NCI-H1048 (cell line): ENCODE measurements at regions not wholly inside any gene's neighbourhood (a gene's known extent, or its start where the extent isn't known, plus 50 kb on each side); places are given as distances from the start of the nearest gene placed in this dataset.
"Not testable (repeated sequence)": the region's sequence is repeated elsewhere in the genome, so short reads cannot be mapped to it uniquely, and the experiment has no call there.

Source experiments
- DNase-seq: peaks from one replicate; lab custom pipeline; 2025; lab: John Stamatoyannopoulos, UW

DNA sequence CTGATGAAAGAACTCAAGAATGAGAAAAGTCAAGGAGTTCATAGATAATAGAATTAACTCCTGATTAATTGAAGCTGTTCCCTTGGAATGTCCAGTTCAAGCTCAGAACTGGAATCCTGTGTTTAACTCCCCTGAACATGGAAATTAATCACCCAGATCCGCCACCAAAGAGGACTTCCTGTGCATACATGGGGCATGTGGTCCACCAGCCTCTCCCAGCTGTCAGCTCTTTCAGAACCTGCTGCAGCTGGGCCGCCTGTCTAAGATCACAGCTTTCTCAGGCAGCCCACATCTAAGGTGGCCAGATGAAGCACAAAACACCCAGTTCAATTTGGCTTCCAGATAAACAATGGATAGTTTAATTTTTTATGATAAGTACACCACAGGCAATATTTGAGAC, 203.7 kb upstream of the COX10 start:
- DNase-seq: no peak

DNA sequence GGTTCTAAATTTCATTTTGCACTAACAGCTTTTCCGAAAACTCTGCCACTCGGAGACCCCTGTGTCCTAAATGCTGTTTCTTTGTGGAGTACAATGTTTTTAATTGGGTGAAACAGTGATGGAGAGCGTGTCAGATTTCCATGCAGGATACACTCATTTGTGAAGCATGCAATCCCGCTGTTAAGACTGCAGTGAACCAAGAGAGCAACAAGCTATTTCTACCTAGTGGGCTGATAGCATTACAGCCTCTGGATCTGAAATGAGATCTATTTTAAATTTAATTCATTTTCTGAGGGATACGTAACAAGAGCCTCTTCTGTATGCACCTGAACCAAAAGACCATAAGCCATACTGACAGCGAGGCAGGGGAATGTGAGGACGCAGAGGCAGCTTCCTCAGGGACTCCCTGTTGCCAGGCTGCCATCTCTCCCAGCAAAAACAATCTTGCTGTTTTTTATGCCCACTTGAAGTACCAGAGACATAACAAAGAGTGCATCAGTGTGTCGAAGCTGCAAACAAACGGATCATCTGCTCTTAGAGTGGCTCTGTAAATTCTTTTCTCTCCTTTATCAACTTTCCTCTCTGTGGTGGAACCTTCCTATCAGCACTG, 199.9 kb upstream of the COX10 start:
- DNase-seq: no peak

DNA sequence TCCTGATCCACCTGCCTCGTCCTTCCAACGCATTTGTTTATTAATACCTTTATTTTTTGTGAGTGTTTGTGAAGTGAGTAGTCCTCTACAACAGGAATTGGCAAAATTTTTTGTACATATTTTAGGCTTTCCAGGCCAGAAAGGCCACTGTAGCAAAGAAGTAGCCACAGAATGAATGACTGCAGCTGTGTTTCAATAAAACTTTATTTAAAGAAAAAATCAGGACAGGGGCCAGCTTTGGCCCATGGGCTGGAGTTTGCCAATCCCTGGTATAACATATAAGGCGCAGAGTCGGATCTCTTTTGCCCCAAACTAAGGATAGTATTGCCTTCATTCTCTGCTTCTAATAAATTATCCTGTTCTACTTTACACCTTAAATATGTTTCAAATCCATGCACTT, 198.0 kb upstream of the COX10 start:
- DNase-seq: no peak

DNA sequence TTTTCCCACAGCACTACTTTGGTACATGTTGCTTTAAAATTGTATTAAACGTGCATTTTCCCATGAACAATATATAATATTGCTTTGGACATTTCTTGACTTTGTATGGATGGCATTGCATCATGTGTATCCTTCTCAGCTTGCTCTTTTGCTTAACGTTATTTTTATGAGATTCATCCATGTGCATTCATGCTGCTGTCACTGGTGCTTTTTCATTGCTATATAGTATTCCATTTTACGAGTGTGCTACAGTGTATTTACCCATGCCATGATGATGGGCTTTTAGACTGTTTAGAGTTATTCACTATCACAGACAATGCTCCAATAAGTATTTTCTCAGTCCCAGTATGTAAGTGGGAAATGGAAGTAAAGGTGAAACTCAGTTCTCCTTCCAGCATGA, 195.2 kb upstream of the COX10 start:
- no peak for DNase-seq

DNA sequence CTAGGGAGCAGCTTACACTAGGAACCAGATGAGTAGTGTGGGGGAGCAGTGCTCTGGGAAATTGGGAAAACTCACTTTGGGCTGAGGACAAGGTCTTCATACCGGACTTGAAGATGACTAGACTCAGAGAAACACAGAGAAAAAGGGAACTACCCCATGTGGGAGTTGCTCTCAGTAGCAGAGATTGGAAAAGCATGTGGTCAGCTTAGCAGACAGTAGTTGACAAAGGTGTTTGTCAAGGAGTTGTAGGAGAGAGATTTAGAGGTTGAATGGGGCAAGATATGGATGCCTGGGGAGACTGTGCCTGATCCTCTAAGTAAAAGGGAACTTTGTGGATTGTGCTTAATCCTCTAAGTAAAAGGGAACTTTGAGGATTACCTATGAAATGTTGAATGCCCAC, 194.5 kb upstream of the COX10 start:
- no peak for DNase-seq

DNA sequence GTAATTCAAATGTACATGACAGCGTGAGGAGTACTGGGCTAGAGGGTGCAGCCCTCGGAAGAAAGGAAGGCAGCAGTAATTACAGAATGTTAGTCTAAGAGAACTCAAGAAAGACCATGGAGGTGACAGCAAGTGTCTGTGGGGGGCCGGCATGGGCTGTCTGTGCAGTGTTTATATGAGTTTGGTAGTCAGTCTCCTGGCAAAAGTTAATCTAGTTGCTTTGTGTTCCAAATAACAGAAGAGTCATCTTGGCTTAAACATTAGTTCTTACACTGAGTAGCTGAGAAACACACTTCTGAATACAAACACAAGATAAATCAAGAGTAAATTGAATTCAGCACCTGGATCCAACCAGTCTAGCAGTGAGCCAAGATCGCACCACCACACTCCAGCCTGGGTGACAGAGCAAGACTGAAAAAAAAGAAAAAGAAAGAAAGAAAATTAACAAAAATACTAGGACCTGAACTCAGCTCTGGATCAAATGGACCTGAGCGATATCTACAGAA, 189.3 kb upstream of the COX10 start:
- DNase-seq: no peak

DNA sequence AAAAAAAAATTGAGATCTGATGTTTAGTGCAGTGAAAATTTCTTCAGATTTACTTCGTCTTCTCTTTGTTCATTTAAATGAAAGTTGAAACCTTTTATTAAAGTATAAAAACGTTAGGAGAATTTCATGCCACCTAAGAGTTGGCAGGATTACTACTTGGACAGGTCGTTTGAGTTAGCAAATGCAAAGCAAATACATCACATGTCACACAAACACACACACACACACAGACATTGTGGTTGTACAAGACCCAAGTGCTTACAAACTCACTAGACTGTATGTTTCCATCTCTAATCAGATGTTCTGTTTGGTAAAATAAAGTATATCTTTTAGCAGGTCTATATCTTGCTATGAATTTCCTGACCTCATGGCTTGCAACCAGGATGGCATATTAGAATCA, 185.6 kb upstream of the COX10 start:
- DNase-seq: no peak

DNA sequence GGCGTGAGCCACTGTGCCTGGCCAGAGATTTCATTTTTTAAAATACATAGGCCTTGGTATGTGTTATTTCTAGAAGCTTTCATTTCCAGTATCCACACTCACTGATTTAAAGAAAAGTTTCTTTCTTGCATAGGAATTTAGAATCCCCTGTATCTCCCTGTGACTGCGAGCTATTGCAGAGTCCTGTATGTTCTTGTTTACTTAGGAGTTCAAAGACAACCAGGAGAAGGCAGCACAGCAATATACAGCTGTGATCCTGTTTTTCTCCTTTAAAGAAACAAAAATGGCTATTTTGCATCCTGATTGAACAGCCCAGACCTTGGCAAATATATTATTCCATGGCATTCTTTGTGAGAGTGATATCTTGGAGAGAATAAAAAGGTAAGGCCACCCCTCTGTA, 185.0 kb upstream of the COX10 start:
- DNase-seq: no peak

DNA sequence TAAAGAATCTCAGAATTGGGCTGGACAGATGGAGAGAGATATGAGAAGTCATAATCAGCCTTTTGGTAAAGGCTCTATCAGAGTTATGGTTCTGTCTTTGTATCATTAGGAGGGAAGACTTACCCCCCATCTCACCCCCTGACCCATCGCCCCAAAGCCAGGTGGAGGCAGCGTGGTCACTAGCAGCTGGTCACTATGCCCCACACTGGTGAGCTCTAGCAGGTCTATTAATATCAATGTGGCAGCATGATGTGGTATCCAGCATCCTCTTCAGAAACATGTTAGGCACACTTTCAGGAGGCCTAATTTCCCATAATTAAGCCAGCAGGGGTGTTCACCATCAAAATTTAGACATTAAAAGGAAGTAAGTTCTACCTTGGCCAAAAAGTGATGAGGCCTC, 183.8 kb upstream of the COX10 start:
- no peak for DNase-seq

DNA sequence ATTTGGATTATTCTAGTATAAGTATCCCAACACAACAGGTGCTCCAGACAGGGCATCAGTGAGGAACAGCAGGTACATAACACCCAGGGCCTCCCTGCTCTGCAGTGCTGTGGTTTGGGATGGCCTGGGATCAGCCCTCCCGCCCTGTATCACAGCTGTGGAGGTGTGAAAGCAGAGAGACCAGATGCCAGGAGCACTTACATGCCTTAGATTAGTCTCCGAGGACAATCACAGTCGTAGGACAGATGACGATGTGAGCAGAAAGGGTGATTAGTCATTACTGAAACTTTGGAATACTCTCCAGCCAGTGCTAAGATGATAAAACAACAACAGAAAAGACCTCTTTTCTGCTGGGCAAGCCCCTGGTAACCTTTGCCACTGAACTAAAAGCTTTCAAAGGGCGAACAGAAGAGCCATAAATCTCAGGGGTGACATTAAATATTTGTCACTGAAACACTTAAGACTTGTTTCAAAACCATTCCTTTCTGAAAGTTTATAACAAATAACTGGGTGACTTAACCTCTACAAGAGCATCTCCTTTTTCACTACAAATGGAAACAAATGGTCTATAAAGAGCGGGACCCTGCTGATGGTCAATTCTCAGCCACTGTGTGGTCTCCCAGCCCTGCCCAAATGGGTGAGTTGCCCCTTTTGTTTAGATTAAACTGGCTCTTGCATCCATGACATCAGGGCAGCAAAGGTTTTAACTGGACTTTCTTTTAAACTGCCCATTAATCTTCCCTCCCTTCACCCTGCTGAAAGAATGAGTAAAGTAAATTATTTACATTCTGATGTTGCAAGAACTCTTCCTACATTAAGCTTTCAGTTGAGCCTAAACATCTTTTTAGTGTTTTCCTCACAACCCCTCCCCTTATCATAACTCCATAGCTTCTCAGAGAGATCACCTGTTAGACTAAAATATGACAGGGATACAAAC, 183.1 kb upstream of the COX10 start:
- DNase-seq: no peak

DNA sequence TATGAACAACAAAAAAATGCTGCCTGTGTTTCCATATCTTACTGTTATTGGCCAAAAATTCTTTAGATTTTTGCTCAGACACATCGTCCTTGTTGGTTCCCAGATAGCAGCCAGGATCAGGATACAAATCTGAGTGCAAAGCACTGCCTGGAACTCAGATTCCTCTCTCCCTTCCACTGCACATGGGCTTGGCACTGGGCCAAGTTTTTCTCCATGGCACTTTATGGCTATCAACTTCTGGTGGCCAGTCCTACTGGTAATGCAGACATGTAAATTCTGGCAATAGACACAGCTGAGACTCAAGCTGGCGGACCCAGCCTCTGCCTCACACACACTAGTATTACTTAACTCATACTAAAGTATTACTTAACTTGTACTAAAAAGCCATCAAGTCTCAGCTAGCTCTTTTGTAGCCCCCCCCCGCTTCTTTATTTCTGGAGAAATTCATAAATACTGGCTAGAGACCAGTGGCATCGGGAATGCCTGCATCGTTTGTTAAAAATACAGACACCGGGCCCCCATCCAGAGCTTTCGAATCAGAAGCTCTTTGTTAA, 181.2 kb upstream of the COX10 start:
- no peak for DNase-seq

DNA sequence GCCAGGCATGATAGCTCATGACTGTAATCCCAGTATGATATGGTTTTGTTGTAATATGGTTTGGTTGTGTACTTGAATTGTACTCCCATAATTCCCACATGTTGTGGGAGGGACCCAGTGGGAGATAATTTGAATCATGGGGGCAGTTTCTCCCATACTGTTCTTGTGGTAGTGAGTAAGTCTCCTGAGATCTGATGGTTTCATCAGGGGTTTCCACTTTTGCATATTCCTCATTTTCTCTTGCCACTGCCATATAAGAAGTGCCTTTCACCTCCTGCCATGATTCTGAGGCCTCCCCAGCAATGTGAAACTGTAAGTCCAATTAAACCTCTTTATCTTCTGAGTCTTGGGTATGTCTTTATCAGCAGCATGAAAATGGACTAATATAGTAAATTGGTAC, 160.3 kb upstream of the COX10 start:
- not testable (repeated sequence) for DNase-seq

DNA sequence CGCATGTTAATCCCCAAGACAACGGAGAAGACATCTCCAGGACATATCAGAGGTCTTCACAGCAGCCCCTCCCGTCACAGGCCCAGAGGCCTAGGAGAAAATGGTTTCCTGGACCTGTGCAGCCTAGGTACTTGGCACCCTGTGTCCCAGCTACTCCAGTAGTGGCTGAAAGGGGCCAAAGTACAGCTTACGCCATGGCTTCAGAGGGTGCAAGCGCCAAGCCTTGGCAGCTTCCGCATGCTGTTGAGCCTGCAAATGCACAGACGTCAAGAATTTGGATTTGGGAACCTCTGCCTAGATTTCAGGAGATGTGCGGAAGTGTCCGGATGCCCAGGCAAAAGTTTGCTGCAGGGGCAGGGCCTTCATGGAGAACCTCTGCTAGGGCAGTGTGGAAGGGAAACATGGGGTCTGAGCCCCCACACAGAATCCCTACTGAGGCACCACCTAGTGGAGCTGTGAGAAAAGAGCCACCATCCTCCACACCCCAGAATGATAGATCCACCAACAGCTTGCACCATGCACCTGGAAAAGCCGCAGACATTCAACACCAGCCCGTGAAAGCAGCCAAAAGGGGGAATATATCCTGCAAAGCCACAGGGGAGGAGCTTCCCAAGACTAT, 159.3 kb upstream of the COX10 start:
- no peak for DNase-seq

DNA sequence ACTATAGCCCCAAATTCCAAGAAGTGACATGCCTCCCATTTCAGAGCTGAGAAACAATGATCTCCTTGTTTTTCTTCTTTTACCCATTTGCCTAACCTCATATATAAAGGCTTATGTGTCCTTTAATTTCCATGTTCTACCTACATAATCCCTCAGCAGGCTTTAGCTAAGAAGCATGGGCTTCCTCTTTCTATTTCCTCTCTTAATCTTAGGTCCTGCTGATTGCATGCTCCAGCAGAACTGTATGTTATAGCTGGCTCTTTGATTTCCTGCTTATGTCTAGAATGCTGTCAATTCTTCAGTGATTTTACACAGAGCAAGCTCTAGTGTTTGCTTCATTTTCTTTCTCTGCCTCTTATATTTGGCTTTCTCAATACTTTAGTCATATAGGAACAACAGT, 151.7 kb upstream of the COX10 start:
- DNase-seq: peak; percentile 5

DNA sequence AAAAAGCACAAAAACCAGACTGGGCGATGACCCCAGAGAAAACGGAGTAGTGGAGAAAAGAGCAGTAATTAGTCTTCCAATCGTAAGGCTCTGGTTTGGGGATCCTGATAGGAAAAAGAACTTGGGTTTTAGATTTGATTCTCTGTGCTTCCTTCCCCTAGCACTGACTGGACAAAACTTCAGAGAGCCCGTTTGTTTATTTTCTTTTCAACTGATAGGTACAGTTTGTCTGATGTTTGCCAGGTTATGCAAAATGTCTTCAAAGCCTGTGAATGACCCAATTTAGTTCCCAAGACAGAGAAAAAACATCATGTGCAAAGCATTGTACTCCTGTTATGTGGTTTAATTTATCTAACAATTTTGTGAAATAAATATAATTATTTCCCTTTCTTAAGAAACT, 151.1 kb upstream of the COX10 start:
- DNase-seq: no peak

DNA sequence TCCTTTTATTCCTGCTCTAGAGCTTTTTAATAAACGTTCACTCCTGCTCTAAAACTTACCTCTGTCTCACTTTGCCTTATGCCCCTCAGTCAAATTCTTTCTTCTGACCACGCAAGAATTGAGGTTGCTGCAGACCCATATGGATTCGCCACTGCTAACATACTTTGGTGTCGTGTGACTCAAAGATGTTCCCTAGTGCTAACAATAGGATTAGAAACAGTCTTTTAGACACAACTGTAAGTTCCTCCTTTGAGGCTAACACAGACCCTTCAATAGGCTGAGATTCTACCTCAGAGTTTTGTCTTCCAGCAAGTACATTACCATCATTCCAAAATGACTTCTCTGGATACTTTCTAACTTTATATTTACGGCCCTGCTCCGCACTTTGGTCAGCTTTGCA, 149.5 kb upstream of the COX10 start:
- no peak for DNase-seq

DNA sequence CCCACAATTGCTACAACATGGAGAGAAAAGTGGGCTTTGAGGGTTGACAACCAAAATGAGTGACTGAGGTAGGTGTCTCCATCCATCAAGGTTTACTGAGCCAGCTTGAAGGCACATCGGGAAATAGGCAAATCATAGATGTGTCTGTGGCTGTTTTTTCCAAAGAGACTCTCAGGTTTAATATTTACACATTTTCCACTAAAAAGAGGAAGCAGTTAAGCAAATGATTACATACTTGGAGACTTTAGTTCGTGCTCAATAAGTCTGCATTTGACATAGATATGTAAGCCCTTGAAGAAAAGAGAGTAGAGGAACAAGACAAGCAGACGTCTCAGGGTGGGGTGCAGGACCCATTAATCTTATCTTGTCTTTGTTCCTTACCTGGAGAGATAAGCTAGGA, 148.9 kb upstream of the COX10 start:
- no peak for DNase-seq

DNA sequence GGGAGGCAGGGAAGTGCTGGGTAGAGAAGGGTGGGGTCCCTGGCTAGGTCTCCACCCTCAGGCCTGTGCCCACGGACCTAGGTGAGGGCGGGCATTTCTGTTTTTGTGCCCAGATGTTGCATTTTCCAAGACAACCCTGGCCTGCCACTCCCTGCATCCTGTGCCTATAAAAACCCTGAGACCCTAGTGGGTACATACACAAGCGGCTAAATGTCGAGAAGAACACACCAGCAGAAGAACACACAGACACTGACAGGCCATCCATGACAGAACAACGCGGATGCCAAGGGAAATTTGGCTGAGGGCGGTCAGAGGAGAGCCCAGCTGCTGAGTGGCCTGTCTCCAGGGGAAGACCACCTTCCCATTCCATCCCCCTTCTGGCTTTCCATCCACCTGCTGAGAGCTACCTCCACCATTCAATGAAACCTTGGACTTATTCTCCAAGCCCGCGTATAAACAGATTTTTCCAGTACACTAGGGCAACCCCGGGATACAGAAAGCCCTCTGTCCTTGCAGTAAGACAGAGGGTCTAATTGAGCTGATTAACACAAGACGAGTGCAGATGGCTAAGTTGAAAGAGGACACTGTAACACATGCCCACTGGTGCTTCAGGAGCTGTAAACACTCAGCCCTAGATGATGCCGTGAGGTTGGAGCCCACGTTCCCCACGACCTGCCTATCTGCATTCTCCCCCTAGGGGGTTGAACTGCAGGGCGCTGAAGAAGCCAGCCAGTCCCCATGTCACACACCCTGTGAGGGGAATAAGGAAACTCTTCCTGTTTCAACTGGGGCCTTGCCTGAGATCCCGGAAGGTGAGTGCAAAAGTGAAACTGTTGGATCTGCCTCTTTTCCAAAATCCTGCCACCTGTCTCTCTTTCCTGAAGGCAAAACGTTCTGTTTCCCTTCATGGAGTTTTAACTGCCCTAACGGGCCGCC, 147.2 kb upstream of the COX10 start:
- DNase-seq: no peak

DNA sequence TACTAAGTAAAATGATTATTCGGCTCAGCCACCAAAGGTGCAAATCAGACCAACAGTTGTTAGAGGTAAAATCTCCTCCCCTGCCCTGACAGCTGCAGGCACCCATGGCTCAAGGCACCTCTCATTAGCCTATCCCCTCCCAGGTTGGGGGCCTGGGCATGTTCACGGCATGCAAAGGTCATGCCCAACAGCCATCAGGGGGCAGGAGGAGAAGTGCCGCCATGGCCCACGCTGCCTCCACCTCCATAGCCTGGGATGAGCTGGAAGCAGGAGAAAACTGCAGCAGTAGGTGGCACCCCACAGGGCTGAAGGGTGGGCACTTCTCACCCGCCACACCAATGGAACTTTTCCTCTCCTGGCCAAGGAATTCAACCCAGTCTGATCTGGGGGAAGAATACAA, 146.4 kb upstream of the COX10 start:
- no peak for DNase-seq

DNA sequence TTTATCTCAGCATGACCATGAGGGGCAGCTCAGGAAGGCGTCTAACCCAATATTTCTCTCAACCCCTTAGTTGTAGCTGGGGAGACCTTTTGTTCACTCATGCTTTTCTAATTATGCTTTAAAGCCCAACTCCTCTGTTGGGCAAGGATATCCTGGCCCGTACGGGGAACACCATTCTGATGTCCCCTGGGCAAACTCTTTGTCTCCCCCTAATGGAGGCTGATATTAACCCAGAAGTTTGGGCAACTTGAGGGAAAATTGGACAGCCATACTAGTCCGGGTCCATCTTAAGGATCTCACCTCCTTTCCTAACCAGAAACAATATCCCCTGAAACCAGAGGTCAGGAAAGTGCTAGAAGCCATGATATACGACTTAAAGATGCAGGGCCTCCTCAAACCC, 143.7 kb upstream of the COX10 start:
- no peak for DNase-seq

DNA sequence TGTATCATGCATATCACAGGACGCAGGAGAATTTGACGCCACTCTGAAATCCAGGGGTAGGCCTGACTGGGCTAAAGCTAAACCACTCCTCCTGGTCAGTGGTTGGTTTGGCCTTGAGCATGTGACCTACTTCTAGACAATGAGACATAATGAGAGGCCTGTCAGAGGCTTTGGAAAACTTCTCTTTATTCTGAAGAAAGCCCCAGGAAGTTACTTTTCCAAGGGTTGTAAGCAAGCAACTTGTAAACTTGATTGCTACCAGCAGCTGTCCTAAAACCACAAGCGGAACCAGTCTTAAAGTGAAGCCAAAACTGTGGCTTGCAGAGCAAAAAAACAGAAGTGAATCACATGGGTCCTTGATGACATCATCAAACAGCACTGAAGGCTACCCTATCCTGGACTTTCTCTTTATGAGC, 138.2 kb upstream of the COX10 start:
- no peak for DNase-seq
